ENCODE measurements at regions not wholly inside any gene's neighbourhood (a gene's known extent, or its start where the extent isn't known, plus 50 kb on each side); places are given as distances from the start of the nearest gene placed in this dataset.

GRCh38 chr3:111351334-111351733 lies 190.7 kb upstream of the CD96 start:
- H3K23me2 ChIP-seq (ENCODE audit: insufficient read length, low read depth, low read length, poor library complexity, severe bottlenecking): no peaks in the 10 kb centered on the region
- no CpG with 5 or more reads among the region's 1 CpG for WGBS (ENCODE audit: extremely low coverage, insufficient read length, low lambda C conversion rate)
- no peak overlapping the region for H2BK20ac ChIP-seq (ENCODE audit: low read depth, low read length, poor library complexity, severe bottlenecking)
- no peak for DNase-seq
- no peak overlapping the region for H3K14ac ChIP-seq (ENCODE audit: insufficient read depth, low read length)
- no peak overlapping the region for H3K9ac ChIP-seq (ENCODE audit: extremely low read depth, insufficient read length, low read length)
- H3K4ac ChIP-seq (ENCODE audit: low read depth, low read length): no peak overlapping the region
- H2AFZ ChIP-seq (ENCODE audit: low read length): no peak overlapping the region
- no peak overlapping the region for H3K27ac ChIP-seq (ENCODE audit: insufficient read length, low read depth, low read length)
- H2BK5ac ChIP-seq (ENCODE audit: insufficient read length, low read length): no peak overlapping the region
- H3K79me1 ChIP-seq (ENCODE audit: insufficient read depth, low read depth, low read length, poor library complexity, severe bottlenecking): no peaks in the 10 kb centered on the region
- no peak overlapping the region for H4K8ac ChIP-seq (replicated peaks; ENCODE audit: insufficient read length, low read depth, low read length)
- Mint-ChIP-seq H3K36me3 (ENCODE audit: insufficient read depth in 1 of 3, low read depth in 3 of 3) (peaks cover 13 to 32% (median 29%) of the 10 kb centered on the region in 3 experiments), H3K4me1 (no peaks in the 10 kb centered on the region), H3K27ac (no peak overlapping the region), H3K27me3 (ENCODE audit: low read depth) (no peaks in the 10 kb centered on the region), H3K4me3 (no peak overlapping the region), H3K9me3 (peaks cover 25 to 35% of the 10 kb centered on the region in 2 experiments)
- H4K20me1 ChIP-seq (ENCODE audit: control insufficient read depth, insufficient read depth, insufficient read length): no peaks in the 10 kb centered on the region
- no peak overlapping the region for H2BK15ac ChIP-seq (ENCODE audit: low read depth, low read length)
- H3K18ac ChIP-seq (ENCODE audit: insufficient read length, low read depth, low read length): no peak overlapping the region
- H3K23ac ChIP-seq (ENCODE audit: insufficient read length, low read depth, low read length): no peak overlapping the region
- no peaks in the 10 kb centered on the region for H3K4me1 ChIP-seq (ENCODE audit: insufficient read depth, low read length)
- H2BK120ac ChIP-seq (ENCODE audit: low read depth, low read length, poor library complexity, severe bottlenecking): no peak overlapping the region
- H3K56ac ChIP-seq (ENCODE audit: insufficient read length, low read depth, low read length): no peak overlapping the region
- H3K79me2 ChIP-seq (ENCODE audit: insufficient read depth, low read length): no peaks in the 10 kb centered on the region
- H2AK5ac ChIP-seq (ENCODE audit: insufficient read length, low read length): no peak overlapping the region
- no peak overlapping the region for H3T11ph ChIP-seq (ENCODE audit: low read length)
- no peaks in the 10 kb centered on the region for H3K9me3 ChIP-seq (ENCODE audit: control insufficient read depth, low read depth, low read length)
- no peaks in the 10 kb centered on the region for H3K27me3 ChIP-seq (ENCODE audit: insufficient read depth, low read length)
- H4K5ac ChIP-seq (ENCODE audit: insufficient read length, low read depth, low read length): no peak overlapping the region
- H4K91ac ChIP-seq (ENCODE audit: insufficient read length, low read depth, low read length): no peak overlapping the region
- H2BK12ac ChIP-seq (ENCODE audit: insufficient read length, low read depth, low read length): no peak overlapping the region
- TF ChIP-seq CTCF (conservative IDR thresholded peaks at IDR 0.05): no peak
- H3K4me2 ChIP-seq (ENCODE audit: insufficient read depth, insufficient read length, low read length): no peak overlapping the region
